Skin epidermis (tissue), 12 donors: ENCODE measurements at regions not wholly inside any gene's neighbourhood (a gene's known extent, or its start where the extent isn't known, plus 50 kb on each side); places are given as distances from the start of the nearest gene placed in this dataset.

Experiments used
- H3K27ac ChIP-seq, 21 experiments: fragments of 200-600 bp; sonication (generic) in 11 of 21; one replicate each; pipeline ENCODE4 v1.5.0; 2020; ENCODE audit warnings: mild to moderate bottlenecking in 3 of 21, inconsistent platforms in 2 of 21, moderate library complexity in 2 of 21
- H3K4me3 ChIP-seq, 7 experiments: fragments of 200-600 bp; sonication (generic) in 2 of 7; one replicate each; pipeline ENCODE4 v1.5.0; 2020; ENCODE audit warnings: inconsistent platforms in 2 of 7, mild to moderate bottlenecking in 2 of 7, moderate library complexity in 1 of 7

DNA sequence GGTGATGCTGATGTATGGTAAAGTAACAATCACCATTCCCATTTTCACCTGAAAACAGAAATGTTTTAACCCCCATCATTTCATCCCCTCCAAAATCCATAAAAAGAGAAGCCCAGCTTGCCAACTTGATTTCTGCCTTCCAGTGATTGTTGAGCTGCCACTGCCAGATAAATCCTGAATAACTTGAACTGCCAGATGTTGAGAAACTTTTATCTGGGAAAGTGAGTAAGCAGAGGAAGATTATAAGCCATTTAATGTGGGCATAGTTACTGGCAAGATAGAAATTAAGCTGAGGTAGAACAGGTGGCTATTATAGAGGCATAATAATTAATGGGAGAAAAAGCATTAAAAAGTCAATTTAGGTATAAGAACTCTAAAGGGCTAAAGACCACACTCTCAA lies 534.1 kb downstream of the ANKRD7 start:
- H3K4me3 ChIP-seq, result no peak overlapping the region
- peak overlapping the region in 2 of 21 experiments; percentile 5 to 8 for H3K27ac ChIP-seq

DNA sequence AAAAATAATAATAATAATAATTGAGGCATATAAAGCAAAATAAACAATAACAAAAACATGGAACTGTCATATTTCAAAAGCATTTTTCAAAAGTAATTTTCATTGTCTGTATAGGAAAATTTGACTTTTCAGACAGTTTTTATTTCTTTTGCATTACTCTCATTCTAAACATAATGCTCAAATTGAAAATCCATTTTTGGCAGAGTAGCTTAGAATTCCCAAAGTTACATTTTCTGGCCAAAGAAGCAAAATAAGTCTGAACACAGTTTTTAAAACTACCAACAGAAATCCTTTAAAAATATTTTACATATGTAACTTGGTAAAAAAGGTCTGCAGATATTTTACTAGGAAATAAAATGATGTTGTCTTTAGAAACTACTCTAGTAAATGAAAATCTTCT lies 535.4 kb downstream of the ANKRD7 start:
- peak overlapping the region in 1 of 21 experiments; percentile 7 for H3K27ac ChIP-seq
- no peak overlapping the region for H3K4me3 ChIP-seq

DNA sequence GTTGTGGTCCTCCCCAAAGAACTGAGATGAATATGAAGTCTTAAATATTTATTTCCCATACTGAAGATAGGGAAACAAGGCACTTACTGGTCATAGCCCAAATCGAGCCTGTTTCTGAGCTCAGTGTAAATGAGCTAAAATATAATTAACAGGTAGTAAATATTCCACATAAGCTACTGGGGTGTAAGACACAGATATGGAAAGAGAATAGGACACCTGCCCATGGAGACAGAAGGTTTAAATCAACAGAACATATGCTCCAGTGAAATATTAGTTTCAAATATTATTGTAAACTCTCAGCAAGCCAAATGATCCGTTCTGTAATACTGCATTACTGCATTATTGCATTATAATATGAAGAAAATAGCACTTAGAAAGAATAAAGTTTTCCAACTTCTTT lies 537.9 kb downstream of the ANKRD7 start:
- no peak overlapping the region for H3K4me3 ChIP-seq

DNA sequence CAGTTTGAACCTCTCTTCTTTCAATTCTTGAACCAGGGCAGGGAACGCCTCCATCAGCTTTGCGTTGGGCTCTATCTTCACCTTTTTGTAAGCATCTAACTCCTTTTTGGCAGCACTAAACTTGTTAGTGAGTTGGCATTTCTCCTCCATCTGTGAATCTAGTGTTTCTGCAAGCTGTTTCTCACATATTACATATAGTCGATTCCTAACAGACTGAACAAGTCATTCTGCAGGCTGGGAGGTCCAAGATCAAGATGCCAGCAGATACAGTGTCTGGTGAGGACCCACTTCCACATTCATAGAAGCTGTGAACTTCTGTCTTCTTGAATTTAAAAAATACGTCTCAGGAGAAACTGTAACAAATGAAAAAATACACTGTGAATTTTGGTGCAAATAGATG lies 539.7 kb downstream of the ANKRD7 start:
- H3K4me3 ChIP-seq, result no peak overlapping the region

More for the DNA sequence above, 537.9 kb downstream of the ANKRD7 start:
- H3K27ac ChIP-seq, result no peak overlapping the region

DNA sequence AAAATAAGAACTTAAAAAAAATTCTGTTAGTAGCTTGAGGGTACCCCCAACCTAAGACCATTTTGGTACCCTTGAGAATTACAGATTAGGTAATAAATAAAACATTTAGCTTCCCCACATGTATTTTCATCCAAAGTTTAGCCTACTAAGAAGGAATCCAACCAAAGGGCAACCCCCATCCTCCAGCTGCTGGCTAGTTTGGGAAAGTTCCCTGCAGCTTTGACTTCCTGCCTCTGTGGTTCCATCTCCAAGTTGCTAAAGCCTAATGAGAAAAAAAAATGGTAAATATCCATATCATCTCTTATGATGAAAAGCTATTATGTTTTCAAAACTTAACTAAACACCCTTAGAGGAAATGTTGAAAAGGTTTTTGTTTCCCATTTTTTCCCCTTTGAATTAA lies 547.2 kb downstream of the ANKRD7 start:
- Histone ChIP-seq H3K4me3 (no peak overlapping the region), H3K27ac (no peak overlapping the region)

More for the DNA sequence above, 539.7 kb downstream of the ANKRD7 start:
- H3K27ac ChIP-seq, result no peak overlapping the region

DNA sequence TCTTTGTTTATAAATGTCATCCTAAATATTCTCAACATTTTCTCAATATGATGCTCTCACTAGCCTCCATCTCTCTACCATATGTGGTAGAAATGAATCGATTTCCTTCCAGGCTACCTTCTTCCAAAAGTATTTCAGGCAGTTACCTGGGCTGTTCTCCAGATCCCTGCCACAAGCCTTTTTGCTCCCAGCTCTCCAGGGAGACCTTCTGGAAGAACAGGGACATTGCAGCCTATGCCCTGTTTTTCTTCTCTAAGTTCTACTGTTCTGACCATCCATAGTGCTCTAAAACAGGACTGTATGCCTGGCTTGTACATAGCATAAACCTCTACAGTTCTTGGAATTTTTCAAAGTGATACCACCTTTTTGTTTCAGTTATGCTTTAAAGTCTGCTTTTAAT lies 552.8 kb downstream of the ANKRD7 start:
- no peak overlapping the region for H3K27ac ChIP-seq
- H3K4me3 ChIP-seq, result no peak overlapping the region

DNA sequence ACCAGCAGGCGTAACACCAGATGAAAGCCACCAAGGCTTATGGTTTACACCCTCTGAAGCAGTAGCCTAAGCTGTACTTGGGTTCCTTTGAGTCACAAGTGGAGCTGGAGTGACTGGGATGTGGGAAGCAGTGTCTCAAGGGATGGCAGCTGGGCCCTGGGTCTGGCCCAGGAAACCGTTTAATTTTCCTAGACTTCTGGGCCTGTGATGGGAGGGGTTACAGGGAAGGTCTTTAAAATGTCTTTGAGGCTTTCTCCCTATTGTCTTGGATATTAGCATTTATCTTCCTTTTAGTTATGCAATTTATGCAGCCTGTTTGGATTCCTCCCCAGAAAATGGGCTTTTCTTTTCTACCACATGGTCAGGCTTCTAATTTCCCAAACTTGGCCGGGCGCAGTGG lies 568.2 kb downstream of the ANKRD7 start:
- no peak overlapping the region for H3K4me3 ChIP-seq
- H3K27ac ChIP-seq, result no peak overlapping the region

DNA sequence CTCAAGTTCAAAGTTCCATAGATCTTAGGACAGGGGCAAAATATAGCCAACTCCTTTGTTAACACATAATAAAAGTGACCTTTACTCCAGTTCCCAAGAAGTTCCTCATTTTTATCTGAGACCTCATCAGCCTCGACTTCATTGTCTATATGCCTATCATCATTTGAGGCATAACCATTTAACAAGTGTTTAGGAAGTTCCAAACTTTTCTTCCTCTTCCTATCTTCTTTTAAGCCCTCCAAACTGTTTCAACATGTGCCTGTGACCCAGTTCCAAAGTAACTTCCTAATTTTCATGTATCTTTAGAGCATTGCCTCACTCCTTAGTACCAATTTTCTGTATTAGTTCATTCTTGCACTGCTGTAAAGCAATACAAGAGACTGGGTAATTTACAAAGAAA lies 569.1 kb downstream of the ANKRD7 start:
- Histone ChIP-seq H3K27ac (no peak overlapping the region), H3K4me3 (no peak overlapping the region)

DNA sequence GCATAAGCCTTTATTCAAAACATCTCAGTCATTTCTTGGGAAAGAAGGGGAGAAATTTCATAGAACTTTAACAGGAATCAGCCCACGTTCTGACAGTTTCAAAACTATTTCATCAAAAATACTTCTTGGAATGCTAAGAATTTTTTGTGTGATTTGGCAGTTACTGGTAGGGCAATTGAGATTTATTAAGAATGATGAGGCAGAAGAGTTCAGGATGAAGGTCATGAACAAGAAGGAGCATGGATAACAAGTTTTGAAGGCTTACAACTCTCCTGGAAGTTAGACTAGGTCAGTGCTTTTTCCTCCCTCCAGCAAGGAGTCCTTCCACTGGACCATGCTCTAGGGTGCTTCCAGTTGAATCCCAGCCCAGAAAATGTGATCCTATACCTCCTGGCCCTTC lies 569.9 kb downstream of the ANKRD7 start:
- Histone ChIP-seq H3K4me3 (no peak overlapping the region), H3K27ac (no peak overlapping the region)

DNA sequence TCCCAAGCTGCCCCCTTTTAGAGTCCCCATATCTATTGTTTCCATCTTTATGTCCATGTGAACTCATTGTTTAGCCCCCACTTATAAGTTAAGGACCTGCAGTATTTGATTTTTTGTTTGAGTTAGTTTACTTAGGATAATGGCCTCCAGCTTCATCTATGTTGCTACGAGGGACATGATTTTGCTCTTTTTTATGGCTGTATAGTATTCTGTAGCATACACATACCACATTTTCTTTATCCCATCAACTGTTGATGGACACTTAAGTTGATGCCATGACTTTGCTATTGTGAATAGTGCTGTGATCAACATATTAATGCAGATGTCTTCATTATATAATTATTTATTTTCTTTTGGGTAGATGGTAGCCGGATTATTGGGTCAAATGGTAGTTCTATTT lies 576.9 kb downstream of the ANKRD7 start:
- Histone ChIP-seq H3K4me3 (no peak overlapping the region), H3K27ac (no peak overlapping the region)

DNA sequence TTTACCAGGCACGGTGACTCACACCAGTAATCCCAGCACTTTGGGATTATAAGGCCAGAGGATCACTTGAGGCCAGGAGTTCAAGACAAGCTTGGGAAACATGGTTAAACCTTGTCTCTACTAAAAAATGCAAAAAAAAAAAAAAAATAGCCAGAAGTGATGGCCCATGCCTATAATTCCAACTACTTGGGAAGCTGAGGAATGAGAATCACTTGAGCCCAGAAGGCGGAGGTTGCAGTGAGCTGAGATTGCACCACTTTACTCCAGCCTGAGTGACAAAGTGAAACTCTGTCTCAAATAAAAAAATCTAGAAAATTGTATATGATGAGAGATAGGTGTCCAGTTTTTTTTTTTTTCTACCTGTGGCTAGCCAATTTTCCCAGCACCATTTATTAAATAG lies 578.2 kb downstream of the ANKRD7 start:
- no peak overlapping the region for H3K4me3 ChIP-seq
- no peak overlapping the region for H3K27ac ChIP-seq

DNA sequence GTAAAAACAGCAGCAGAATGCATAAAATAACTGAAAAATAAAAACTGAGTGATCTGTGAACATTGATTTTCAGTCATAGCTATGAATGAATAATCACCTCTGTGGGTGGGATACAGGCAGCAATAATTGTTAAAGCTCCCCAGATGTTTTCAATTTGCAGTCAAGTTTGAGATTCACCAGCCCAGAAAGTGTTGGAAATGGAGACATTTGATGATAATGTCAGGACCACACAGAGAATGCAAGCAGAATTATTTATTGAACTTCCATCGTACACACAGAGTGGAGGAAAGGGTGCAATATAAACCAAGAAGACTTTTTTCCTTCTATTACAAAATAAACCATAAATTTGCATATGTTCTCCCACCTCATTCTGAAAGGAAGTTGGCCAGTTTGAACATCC lies 601.7 kb downstream of the ANKRD7 start:
- Histone ChIP-seq H3K27ac (no peak overlapping the region), H3K4me3 (no peak overlapping the region)

DNA sequence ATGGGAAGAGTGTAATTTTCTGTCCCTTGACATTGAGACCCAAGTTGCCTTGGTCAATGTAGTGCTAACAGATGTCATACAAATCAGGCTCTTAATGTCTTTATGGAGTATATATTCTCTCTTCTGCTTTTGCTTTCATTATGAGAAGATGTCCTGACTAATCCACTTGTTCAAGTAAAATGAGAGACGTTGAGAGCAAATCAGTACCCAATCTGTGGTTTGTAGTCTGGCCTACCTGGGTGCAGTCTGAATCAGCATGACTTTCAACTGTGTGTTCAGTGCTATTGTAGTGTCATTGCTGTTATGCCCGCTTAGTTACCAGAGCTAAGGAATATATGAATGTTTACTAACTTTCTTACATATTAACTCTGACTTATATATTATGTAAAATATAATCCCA lies 612.4 kb downstream of the ANKRD7 start:
- Histone ChIP-seq H3K27ac (no peak overlapping the region), H3K4me3 (no peak overlapping the region)

DNA sequence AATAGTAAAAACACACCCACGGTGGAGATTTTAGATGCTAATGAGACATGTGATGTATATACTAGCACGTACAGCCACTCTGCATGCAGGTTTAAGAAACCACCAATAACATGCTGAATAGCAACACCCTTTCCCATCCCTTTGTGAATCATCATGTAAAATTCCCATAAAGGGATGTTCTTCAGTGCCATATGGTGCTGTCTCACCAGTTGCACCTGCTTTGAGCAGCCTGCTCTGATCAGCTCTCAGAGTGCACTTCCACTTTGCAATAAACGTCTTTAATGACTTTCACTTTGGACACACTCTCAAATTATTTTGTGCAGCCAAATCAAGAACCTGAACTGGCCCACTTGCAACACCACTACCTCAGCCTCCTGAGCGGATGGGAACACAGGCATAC lies 615.0 kb downstream of the ANKRD7 start:
- Histone ChIP-seq H3K27ac (no peak overlapping the region), H3K4me3 (no peak overlapping the region)

DNA sequence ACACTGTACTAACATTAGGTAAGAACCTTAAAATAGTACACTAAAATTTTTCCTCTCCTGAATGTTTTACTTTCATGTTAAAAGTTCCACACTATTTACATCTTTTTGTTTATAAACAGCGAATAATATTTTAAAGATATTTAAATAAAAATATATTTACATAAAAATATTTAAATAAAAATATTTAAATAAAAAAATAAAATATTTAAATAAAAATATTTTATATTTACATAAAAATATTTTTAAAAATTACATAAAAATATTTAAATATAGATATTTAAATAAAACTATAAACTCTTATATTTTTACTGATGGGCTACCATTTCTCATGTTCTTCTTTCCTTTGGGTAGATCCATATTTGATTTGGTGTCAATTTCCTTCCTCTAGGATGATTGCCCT lies 619.0 kb downstream of the ANKRD7 start:
- no peak overlapping the region for H3K4me3 ChIP-seq

DNA sequence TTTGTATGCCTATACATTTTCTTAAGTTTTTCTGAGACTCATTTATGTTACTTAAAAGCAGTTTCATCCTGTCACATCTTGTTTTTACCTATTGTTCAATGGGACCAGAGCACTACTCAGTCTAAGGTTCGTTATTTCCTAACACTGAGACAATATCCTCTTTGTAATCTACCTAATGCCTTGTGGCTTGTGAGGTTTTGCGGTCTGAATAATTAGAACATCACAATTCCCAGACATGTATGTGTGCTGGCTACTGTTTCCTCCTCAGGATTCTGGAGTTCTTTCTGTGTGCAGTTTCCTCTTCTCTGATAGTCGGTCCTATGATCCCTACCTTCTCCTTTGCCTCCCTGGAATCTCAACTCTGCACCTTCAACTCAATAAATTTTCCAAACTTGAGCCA lies 620.2 kb downstream of the ANKRD7 start:
- Histone ChIP-seq H3K4me3 (no peak overlapping the region), H3K27ac (peak overlapping the region in 1 of 21 experiments; percentile 18)

More for the DNA sequence above, 619.0 kb downstream of the ANKRD7 start:
- H3K27ac ChIP-seq, result no peak overlapping the region

DNA sequence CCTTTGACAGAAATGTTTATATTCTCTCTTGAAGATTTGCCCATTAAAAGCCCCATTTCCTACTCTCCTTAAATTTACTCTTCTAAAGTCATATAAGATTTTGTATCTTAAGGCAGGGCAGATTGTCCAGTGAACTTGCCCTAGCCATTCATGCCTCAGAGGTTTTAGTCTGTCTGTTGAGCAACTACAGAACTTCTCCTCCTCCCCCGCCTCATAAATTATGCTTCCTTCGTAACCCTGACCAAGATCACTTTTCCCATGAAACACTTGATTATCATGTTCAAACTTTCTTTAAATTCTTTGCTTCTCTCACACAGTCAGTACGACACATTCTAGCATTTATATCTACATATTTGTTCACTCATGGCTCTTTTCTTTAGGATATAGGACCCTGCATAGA lies 621.3 kb downstream of the ANKRD7 start:
- Histone ChIP-seq H3K27ac (peak overlapping the region in 1 of 21 experiments; percentile 8), H3K4me3 (no peak overlapping the region)

DNA sequence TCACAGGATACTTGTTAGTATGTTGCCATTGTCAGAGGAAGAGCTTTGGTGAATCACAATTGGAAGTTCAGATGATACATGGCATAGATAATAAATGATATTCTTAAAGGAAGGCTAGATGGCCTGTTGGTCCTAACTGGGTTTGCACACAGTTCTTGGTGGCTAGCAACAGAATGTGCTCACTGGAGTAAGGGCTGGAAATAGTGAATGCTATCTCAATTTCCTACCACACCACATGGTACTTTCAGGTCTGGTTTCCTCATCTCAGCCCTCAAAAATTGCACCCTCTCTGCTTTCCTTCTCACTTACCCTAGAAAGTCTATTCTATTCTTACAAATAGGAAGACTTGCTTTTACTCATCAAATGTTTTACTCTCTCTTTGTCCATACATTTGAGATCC lies 622.5 kb downstream of the ANKRD7 start:
- no peak overlapping the region for H3K4me3 ChIP-seq
- H3K27ac ChIP-seq, result no peak overlapping the region

DNA sequence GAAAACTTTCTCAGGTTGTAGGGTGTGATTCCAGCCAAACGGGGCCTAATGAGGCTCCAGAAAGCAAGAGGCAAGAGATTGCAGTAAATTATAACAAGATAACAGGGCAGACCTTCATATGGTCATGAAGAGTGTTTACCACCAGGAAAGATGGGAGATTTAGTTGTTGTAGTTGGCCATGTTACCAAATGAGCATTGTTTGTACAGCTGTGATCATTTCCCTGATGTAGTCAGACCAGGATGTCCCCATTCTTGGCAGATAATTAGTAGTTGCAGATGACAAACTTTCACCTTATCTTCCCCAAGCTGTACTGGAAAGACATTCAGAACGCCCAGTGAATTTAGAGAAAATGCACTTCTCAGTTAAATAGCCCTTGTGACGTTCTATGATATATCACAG lies 630.8 kb downstream of the ANKRD7 start:
- Histone ChIP-seq H3K27ac (no peak overlapping the region), H3K4me3 (no peak overlapping the region)

DNA sequence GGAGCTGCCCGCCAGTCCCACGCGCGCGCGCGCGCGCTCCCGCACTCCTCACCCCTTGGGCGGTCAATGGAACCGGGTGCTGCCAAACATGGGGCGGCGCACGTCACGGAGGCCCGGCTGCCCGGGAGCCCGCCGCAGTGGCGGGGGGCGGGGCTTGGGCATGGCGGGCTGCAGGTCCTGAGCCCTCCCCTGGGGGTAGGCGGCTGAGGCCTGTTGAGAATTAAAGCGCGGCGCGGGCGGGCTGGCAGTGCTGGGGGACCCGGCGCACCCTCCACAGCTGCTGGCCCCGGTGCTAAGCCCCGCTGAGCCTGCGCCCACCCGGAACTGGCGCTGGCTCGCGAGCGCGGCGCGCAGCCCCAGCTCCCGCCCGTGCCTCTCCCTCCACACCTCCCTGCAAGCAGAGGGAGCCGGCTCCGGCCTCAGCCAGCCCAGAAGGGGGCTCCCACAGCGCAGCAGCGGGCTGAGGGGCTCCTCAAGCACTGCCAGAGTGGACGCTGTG lies 634.2 kb downstream of the ANKRD7 start:
- Histone ChIP-seq H3K27ac (no peak overlapping the region), H3K4me3 (no peak overlapping the region)

DNA sequence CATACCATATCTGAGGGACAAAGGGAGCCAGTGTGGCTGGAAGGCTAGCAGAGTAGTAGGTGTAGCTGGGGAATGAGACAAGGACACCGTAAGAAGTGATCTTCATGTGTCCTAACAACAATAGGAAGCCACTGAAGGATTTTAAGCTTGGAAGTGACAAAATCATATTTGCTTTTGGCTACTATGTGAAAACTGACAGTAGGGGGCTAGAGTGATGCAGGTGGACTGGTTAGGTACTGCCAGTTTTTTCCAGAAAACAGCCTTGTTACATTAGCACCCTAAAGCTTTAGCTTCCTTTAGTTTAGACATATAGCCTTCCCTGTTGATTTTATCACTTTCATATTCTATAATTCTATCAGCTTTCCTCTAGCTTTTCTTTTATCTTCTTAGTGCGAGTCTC lies 637.1 kb downstream of the ANKRD7 start:
- Histone ChIP-seq H3K27ac (no peak overlapping the region), H3K4me3 (no peak overlapping the region)

DNA sequence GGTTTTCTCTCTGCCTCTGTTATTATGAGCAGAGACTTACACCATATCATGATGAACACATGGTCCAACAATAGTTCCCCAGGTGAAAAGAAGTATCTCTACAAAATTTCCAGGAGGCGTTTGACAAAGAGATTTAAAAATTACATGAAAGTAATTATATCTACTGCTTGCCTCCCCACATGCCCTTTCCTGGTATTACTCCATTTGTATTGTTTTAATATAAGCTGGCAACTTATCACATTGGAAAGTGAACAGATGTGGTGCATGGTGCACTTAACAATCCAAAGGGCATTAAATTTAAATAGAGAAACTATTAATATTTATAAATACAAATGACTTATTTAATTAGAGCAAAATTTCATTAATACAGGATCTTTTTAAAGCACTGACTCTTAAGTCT lies 638.2 kb downstream of the ANKRD7 start:
- no peak overlapping the region for H3K4me3 ChIP-seq
- no peak overlapping the region for H3K27ac ChIP-seq

DNA sequence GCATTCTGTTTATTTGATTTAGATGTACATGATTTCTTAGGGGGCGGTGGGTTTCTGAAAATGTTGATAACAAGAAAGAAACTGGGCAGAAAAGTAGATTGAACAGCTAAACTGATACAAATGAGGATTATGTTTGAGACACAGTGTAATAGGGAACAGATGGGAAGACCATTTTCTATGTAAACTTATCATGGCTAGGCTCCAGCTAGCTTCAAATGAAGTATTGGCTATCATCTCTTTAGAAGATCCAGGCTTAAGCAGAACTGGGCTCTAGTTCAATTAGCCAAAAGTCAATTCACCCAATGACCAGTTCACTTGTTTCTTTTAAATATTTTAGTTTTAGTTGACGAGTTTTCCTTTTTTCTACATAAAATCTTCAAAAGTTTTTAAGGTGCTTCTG lies 639.5 kb downstream of the ANKRD7 start:
- H3K4me3 ChIP-seq, result no peak overlapping the region
- no peak overlapping the region for H3K27ac ChIP-seq
